ENCODE measurements at regions not wholly inside any gene's neighbourhood (a gene's known extent, or its start where the extent isn't known, plus 50 kb on each side); places are given as distances from the start of the nearest gene placed in this dataset.

- TF ChIP-seq POLR2AphosphoS5 (IDR thresholded peaks at IDR 0.05; ENCODE audit: low read depth) = no peak
- no peak for TF ChIP-seq CTCF (conservative IDR thresholded peaks at IDR 0.05; ENCODE audit: low read depth in 2 of 2)
- TF ChIP-seq ETS1 (IDR thresholded peaks at IDR 0.05) = no peak
- TF ChIP-seq EZH2phosphoT487 (IDR thresholded peaks at IDR 0.05; ENCODE audit: unreplicated experiment) = no peak
- TF ChIP-seq EZH2 (IDR thresholded peaks at IDR 0.05; ENCODE audit: low read depth, unreplicated experiment) = no peak
- no peak for TF ChIP-seq CREB1 (CRISPR knock-in tag; IDR thresholded peaks at IDR 0.05; ENCODE audit: low read depth)
- no peak for TF ChIP-seq REST (IDR thresholded peaks at IDR 0.05; ENCODE audit: unreplicated experiment)
- TF ChIP-seq ZNF331 (CRISPR knock-in tag; IDR thresholded peaks at IDR 0.05; ENCODE audit: low read depth) = no peak
- TF ChIP-seq ZNF114 (CRISPR knock-in tag; IDR thresholded peaks at IDR 0.05) = no peak
- TF ChIP-seq STAT1 (IDR thresholded peaks at IDR 0.05; ENCODE audit: unreplicated experiment) = no peak
- no peak for TF ChIP-seq NANOG (IDR thresholded peaks at IDR 0.05; ENCODE audit: borderline replicate concordance)
- no peak for TF ChIP-seq JUNB (IDR thresholded peaks at IDR 0.05; ENCODE audit: unreplicated experiment)
- TF ChIP-seq ZNF462 (CRISPR knock-in tag; IDR thresholded peaks at IDR 0.05) = no peak
Measured at GRCh38 chr4:64747919-64748715, 338.9 kb upstream of the TECRL start.

Data from GM23338 (cell line).